HK-2 (cell line): ENCODE measurements at regions not wholly inside any gene's neighbourhood (a gene's known extent, or its start where the extent isn't known, plus 50 kb on each side); places are given as distances from the start of the nearest gene placed in this dataset.

Experiments used
- DNase-seq: peaks from one replicate; pipeline ENCODE4 v3.0.0-alpha.2; 2018; ENCODE audit not compliant: unreplicated experiment

DNA sequence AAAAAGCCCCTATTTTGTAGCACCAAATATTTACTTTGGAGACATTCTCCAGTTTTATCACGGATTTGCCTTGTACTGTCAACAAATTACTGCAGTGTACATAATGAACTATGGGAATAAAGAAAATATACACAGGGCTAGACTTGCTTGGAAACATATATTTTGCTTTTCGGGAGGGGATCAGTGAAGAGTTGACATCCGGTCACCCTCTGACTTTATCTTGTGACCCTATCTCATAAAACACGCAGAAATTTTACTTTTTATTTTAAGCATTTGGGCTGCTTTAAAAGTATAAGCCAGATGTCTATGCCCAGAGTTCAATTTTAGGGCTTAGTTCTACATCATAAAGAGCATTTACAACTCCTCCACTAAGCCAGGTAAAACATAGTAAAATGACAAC is 630.7 kb downstream of the TOX3 start:
- DNase-seq: no peak

DNA sequence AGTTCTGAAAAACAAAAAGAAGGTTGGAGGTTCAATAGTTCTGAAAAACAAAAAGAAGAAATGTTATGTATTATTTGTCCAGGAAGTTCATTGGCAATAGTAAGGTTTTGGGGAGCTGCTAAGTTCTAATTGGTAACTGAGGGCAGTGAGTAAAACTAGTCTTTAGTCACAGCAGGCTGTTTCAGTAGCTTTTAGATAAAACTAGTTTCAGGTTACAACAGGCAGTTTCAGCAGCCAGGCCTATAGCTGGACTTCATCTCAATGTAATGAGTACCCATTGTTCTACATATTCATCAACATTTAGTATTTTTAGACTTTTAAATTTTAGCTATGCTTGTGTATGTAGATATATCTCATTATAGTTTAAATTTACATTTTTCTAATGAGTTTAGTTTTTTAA is 639.3 kb downstream of the TOX3 start:
- no peak for DNase-seq

DNA sequence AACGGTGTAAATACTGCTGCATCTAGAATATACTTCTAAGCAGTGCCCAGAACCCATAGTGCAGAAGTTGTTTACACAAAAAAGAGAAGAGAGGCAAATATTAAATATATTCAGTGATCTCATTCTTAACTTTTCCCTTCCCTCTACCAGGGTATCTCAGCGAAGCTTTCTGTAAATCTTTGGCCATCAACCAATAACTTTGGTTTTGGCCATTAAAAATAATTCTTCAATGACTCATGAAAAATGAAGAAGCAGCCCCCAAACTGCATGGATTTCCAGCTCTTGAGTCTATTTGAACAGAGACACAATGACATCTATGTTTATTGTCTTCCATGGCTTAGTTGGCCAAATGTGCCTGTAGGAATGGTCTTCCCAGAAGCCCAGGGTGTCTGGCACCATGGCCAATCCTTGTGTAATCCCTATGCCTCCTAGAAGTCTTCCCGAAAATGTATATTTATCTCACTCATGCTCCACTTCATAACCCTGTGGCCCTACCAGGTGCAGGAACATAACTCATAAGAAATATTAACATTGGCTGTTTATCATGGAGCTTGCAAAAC is 646.6 kb downstream of the TOX3 start:
- DNase-seq: no peak

DNA sequence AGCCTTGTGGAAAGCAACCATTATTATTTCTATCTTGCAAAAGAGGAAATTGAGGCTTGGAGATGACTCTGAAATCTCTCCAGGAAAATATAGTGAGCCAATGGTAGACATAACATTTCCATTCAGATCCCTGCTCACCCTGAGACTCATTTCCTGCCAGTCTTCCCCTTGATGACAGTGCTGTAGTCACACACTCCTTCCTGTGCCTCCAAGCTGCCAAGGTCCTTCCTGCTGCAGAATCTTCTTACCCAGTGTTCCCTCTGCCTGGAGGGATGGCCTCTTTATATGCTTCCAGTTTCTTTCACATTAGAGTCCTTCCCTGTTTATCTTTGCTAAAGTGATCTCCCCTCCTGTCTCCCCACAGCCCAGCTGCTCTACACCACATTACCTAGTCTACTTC is 648.1 kb downstream of the TOX3 start:
- DNase-seq: no peak

DNA sequence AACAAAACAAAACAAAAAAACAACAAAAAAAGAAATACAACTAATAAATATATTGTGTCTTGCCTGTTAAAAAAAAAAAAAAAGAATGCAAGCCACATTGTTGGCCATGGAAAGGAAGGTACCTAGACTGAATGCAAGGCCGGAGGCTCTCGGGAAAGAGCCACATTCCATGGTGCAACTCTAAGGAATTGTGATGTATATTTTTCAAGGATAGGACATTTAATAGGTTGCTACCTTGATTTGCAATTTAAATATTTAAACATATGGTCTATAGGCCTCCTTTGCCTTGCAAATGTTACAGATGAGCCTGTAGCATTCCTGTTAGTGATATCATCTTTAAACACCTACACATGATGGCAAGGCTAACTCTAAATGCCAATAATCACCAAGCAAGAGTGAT is 650.9 kb downstream of the TOX3 start:
- DNase-seq: no peak

DNA sequence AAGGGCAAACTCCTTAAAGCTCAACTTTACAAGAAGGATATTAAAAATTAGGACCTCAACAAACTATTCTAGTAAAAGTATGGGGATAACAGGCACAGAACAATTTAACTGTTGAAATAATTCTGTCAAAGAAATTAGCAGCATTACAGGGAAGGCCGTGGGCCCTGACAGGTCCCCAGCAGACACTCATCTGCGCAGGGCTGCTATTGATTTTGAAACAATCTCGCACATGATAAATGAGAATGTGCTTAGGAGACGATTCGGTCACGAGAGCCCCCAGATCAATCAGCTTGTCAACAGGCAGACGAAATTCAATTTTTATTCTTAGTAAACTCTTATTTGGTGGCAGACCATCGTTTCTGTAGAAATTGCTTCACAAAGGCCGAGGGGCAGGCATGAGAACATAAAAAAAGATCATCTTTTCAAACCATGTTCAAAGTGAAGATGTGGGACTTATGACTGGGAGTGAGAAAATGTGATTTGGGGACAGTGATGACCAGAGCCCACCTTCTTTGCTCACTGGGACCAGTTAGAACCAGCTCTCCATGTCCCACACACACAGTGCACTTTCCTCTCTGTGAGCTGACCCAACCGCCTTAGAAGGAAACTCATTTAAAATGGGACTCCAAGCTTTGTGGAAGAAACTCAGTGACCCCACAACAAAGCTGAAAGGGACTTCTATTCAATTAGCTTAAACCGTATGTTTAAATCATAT is 654.5 kb downstream of the TOX3 start:
- no peak for DNase-seq

DNA sequence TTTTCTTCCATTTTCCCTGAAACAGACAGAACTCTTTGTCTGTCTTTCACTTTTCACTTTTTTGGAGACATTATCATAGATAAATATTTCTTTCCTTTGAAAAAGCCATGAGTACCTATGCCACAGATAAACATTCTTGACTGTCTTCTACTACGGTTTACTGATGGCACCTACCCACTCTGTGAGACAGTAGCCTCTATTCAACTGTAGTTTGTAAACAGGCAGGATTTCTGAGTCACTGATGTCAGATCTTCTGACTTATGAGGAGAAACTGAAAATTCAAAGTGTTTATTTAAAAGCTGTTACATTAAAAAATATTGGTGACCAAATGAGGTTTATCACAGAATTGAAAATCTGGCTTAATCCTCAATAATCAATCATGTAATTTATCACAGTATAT is 658.4 kb downstream of the TOX3 start:
- no peak for DNase-seq

DNA sequence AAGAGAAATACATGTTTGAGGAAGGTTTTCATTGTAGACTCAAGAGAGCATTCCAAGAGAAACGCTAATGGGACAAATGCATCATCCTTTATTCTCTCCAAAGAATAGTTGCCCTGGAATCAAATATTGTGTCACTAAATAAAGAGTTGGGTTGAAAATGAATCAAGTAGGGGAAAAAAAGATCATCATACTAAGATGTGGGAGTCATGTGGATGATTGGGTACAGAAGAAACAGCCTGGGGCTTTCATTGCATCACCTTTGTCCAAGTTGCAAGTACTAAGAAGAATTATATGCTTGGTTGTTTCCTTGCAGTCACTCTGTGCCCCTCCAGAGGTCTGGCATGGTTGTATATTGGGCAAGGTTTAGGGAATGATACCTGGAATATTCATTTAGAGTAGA is 658.9 kb downstream of the TOX3 start:
- DNase-seq: no peak

DNA sequence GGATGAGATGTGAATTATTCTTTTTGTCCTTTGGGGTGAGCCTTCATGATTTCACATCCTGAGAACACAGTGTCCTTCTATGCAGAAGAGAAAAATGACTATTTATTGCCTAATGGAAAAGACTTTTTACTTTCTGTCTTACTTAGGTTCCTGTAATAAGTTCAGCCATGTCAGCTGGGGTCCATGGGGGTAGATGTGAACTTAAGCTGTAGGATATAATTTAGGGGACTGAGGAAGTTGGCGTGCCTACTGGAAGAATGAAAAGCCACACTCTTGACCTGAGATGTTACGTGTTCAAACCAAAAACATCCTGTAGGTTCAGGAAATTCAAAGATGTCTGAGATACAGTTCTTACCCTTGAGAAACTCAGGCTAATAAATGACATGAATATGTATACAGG is 660.5 kb downstream of the TOX3 start:
- DNase-seq: no peak

DNA sequence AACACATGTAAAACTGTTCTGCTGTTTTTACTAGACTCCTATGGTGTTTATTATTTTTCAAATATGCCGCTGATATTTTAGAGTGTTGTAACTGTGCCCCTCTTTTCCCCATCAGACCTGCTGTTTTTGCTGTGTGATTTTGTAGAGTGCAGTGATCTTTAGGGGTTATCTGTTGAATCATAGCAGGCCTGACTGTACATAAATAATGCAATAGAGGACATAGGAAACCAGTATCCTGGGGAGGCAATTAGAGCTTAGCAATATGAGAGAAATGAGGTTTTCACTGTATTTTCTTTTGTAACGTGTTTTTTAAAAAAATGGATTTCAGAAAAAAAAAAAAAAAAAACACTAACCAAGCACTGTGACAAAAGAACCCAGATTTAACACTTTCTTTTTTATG is 662.2 kb downstream of the TOX3 start:
- no peak for DNase-seq

DNA sequence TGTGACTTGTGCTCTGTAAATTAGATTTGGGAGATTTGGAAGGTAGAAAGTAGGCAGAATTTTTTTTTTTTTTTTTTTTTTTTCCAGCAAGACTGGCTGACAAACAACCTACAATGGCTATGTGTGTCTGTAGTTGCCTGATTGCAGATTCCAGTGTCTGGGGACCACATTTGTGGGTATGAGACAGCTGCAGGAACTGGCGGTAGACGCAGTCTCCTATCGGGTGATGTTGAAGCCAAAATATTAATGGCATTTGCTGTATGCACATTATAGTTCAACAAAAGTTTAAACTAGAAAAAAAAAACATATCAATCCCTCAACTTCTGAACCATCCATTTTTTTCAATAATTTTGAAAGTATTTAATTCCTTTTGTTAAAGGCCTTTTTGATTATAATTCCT is 665.2 kb downstream of the TOX3 start:
- DNase-seq: no peak

DNA sequence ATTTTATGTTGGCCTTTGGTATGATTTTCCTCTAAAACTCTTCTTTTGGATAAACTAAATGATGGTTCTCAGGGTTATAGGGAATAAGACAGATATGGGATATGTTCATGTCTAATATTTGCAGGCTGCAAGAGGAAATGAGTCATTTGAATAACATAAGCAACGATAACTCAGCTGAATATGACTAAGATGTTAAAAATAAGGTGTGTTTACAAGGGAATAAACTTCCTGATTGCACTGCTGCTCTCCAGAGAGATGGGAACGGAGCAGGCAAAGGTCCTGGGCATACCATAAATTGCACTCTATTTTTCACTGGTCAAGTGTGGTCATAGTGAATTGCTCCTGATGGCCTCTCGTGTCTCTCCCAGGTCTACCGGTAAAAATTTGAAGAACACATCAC is 666.2 kb downstream of the TOX3 start:
- DNase-seq: no peak

DNA sequence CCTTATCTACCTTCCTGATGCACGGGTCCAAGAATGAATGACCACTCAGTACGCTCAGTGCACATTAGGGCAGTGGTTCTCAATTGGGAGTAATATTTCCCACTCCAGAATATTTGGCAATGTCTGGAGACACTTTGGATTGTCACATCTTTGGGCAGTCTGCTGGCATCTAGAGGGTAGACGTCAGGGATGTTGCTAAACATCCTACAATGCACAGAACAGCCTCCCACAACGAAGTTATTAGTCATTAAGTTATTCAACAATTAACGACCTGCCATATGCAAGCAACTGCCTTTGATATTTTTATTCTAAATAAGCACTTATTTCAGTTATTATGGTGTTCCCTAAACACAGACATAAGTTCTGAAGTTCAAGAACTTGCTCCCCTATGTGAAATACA is 669.3 kb downstream of the TOX3 start:
- no peak for DNase-seq

DNA sequence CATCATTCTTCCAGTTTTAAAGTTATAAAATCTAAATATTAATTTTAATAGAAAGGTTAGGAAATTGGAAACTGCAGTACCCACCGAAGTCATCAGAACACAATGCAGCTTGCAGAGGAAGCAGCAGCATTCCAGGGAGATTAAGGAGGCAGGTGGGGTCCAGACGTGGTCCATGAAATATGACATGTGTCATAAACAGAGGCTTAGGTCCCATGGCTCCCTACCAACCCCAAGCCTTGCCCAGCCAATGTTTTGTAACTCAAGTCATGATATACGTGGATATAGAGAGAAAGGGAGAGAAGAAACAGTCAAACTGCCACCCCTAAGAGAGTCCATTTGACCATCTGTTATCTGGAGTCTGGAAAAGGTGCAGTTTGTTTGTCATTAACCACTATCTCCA is 670.0 kb downstream of the TOX3 start:
- no peak for DNase-seq

DNA sequence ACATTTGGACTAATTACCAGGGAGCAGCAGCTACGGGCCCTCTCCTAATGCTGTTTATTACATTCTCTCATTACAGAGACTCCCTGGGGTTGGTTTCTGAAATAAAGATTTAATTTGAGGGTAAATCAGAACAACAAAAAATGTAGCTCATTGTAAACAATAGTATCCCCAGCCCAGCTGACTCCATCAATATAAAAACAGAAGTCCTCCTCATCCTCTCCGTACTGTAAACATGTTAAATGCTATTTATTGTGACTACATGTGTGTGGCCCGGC is 670.4 kb downstream of the TOX3 start:
- no peak for DNase-seq

DNA sequence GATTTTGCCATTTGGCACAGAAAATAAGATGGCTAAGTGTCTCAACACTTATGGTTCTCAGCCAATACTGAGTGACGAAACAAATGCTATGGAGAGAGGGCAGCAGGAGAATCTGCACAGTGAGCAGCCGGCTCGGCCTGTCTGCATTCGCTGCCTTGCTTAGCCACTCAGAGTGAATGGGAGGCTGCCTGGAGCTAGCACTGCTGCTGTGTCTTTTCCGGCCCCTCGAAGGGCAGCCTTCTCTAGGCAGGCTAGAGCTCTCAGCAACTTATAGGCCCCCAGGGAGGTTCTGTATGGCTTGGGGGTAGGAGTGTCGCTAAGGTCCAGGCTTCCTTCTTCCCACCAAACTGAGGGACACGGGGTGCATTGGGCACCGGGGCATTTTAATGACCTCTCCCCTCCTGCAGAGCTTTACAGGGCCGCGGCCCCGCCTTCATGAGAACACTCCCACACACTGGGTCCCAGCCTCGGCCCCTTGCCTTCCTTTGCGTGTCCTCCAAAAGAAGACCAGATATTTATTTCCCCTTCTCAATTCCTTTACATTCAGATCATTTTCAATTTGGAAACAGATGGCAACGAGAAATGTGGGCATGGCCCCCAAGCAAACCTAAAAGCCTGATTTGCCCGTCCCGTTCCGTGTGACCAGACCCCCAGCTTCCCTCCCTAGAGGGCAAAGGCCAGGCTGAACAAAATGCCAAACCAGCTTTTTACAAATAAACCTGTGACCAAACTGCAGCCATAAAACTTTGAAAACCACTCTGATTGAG is 670.9 kb downstream of the TOX3 start:
- DNase-seq: no peak

DNA sequence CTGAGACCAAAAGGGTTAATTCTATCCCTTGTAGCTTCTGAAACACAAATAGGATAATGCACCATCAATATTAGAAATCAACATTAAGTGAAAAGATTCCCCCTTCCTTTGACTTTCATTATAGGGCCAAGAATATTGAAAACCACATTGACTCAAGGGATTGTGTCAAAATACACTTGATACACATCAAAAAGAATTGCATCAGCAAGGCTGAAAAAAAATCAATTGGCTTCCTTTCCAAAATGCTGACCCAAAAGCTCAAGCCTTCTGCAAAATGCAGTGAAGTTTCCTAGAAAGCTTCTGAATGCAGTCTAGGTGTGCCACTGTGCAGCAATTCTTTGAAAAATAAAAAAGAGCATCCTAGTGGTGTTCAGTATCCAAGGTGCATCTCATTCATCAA is 674.4 kb downstream of the TOX3 start:
- no peak for DNase-seq

DNA sequence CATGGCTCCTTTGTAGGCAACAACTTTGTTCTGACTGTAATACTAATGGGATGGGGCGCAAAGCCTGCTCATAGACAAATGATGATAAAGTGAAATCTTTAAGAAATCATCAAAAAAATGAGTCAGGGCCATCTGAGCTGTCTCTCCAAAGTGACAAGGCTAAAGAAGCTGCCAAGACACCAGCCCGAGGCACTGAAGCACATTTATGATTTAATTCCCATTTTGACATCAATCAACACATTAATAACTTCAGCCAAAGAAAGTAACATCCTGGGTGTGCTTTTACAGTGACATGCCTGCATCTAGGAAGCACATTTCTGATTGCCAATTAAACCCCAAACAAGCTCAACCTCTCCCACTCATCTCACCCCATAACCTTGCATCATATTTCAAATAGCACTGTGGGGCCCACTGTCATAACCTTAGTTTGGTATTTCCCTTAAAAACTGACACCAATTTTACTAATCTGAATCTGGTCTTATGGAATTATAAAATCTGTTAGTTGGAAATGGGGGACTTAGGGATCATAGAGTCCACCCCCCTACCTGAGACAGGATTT is 676.6 kb downstream of the TOX3 start:
- DNase-seq: no peak

DNA sequence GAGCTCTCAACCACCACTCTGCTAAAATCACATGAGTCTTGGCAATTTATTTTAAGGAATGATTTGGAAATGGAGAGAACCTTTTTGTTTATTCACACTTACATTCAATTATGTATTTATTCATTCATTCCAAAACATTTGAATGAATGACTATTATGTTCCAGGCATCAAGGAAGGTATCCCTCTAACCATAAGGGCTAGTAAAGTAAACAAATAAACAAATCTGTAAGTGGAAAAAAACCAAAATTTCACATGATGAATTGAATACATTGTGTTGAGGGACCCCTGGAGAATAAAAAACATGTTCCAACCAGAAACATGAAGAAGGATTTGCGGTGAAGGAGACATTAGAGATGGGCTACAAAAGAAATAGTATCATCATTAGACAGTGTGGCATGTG is 677.8 kb downstream of the TOX3 start:
- DNase-seq: no peak

DNA sequence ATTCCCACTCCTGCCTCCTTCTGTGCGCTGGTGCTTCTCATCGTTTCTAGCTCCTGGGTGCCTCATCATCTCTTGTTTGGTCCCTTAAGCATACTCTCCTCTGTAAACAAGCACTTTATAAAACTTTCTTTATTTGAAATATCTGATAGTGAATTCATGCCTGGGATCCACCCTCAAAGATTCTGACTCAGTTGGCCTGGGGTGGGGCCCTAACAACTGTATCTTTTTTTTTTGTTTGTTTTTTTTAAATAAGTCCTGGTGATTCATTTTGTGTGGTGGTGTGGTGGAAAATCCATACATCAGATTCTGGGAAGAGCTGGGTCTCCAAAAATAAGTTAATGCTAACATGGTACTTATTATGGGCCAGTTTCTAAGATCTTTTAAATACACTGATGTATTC is 678.3 kb downstream of the TOX3 start:
- no peak for DNase-seq

DNA sequence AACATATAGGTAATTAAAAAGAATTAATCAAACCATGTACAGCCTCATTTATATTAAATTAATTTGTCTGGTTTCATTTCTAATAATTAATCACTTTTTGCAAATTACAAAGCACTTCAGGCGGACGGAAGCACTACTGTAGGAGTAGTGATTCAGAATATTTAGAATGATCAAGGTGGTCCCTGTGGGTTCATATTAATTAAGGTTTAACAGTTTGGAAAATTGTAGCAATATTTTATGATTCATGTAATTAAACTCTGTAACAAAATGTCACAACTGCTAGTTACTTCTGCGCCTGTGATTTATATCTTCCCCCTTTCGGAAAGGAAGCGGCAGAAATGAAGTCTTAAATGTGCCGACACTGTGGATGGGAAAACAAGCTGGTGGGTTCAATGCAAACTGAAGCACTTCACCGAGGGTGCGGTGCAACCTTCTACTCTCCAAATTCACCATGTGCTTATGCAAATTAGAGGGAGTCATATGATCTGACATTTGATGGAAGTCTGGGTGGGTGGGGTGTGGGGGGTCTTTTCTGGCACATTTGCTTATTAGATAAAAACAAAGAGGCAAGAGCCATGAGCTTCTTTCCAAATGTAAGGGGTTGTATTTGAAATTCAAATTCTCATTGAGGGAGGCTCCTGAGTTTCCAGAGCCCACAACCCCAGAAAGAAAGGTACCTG is 679.4 kb downstream of the TOX3 start:
- no peak for DNase-seq

DNA sequence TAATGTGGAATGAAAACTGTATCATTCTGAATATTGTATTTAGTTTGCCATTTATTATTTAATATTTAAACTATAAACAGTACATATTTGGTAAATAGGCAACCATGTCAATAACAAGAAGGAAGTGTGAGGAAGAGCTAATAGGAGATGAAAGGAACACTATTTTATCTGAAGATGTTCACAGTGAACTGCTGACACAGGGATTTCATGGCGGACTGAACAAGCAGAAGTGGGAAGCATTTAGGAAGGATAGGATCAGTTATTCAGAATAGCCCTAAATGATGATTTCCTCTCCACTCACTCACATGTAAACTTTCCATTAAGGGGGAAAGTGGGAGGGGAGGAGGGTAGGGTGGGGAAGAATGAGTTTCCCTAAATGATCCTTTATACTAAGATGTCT is 682.4 kb downstream of the TOX3 start:
- DNase-seq: no peak
